ENCODE measurements at regions not wholly inside any gene's neighbourhood (a gene's known extent, or its start where the extent isn't known, plus 50 kb on each side); places are given as distances from the start of the nearest gene placed in this dataset.

DNA sequence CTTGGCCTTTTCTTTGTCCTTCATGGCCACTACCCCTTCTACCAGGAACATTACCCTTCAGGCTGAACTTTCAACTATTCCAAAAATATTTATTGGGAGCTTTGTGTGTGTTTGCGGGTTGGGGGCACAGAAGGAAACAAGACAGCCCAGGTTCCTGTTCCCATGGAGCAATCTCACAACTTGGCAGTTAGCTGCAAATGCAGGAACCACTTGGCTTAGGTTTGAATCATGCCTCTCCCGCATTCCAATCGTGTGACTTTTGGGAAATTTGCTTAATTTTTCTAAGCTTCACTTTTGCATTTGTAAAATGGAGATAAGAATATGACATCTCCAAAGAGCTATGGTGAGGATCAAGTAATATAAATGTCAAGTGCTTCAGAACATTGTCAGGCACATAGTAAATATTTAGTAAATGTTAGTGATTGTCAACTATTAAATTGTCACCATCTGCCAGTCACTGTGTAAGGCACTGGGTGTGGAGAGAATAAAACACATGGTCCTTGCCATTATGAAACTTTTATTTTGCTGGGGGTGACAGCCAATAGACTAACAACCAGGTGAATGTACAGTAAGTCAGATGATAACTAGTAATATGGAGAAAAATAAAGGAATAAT is 277.1 kb downstream of the SNX13 start:
- DNase-seq, result no peak

DNA sequence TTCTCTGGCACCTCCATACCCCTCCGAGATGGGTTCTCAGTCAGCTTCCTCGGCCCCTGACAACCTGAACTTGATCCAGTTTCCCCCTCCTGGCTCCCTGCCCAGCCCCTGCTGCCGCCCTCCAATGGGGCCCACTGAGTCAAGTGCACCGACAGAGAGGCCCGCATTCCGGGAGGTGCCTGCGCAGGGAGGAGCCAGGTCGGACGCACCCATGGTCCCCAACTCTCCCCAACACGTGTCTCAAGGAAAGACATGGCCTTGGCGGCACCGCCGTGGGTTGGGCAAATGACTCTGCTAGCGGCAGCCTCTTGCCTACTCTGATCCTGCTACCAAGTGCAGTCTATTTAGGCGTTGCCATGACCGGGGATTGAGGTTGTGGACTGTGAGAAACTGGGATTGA is 275.3 kb downstream of the SNX13 start:
- DNase-seq, result no peak

GRCh38 chr7:17668122-17668521 is 272.2 kb downstream of the SNX13 start:
- no peak for DNase-seq

GRCh38 chr7:17669204-17669603 is 271.1 kb downstream of the SNX13 start:
- DNase-seq, result no peak

DNA sequence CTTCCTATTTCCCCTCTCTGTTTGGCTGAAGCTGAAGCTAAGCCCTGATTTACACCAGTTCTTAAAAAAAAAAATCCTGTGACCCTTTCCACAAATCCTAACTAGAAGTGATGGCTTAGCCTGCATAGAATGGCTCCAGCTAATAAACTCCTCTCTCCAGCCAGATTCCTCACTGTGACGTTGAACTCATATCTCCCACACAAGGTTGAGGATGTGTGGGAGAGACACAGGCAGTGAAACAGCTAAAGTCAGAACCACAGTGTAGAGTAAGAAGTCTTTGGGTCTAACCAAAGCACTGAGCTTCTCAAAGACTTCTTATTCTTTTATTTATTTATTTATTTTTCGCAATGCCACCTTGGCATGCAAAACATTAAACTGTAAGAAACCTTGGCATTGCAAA is 268.3 kb downstream of the SNX13 start:
- DNase-seq, result no peak

DNA sequence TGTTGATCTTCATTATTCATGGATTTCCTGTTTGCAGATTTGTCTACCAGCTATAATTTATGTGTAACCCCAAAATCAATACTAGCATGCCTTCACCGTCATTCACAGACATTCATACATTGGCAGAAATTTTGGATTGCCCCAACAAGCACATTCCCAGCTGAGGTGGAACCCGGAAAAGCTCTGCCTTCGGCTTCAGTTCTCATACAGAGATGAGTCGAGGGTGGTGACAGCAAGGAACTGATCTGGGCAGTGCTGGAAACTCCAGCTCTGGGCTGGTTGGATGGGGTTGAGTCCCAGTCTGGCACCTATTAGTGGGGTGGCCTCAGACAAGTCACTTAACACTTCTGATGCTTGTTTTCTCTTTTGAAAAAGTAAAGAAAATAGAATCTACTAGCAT is 267.5 kb downstream of the SNX13 start:
- DNase-seq, result no peak

GRCh38 chr7:17674166-17674942 is 265.9 kb downstream of the SNX13 start:
- DNase-seq, result no peak

DNA sequence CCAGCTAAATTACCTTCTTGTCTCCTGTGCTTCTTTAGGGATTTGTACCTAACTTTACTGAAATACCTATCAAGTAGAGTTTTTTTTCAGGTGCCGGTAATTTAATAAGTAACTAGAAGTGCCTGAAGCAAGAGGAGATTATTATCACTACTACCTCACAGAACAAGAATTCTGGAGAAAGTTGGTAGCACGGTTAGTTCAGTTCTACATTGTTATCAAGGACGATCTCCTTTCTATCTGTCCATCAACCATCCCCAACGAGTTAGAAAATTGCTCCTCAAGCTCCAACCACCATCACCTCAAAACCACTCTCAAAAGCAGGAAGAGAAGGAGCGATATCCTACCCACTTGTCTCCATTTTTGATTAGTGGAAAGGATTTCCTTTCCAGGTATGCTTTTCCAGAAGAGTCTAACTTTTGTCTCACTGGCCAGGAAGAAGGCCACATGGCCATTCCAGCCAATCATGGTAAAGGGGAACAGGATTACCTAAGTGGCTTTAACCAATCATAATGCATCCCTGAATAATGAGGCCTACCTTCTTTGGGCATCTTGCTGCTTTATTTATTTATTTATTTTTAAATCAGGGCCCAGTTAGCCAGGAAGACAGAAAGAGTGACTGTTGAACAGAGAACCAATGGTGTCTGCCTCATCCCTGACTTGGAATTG is 265.2 kb downstream of the SNX13 start:
- DNase-seq, result no peak

DNA sequence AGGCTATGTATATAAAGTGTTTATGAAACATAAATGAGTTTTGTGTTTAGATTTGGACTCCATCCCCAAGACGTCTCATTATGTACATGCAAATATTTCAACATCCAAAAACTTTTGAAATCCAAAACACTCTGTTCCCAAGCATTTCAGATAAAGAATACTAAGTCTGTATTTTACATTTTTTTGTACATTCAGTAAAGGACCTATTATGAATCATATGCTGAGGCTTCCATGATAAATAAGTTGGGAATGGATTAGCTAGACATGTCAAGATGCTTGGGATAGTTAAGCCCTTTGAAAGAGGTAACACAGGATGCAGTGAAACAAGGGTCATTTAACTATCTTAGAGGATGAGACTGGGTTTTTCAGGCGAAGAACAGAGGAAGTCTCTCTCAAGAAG is 262.9 kb downstream of the SNX13 start:
- DNase-seq, result no peak

DNA sequence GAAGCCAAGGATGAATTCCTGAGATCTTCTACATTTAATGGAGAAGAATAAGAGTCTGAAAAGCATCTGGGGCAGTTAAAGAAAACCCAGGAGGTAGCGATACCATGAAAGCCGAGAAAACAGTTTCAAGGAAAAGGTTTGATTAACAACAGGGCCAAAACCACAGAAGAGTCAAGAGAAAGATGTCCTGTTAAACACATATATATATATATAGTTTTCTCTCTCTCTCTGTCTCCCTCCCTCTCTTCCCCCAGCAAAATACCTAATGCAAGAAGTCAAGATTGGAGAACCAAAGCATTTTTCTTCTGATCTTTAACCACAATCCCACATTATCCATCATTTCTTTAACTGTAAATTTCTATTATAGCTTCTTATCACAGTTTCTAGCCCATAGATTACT is 261.4 kb downstream of the SNX13 start:
- no peak for DNase-seq

- no peak for DNase-seq
These were observed 260.8 kb downstream of the SNX13 start for GRCh38 chr7:17679458-17679857.

GRCh38 chr7:17680026-17680425 is 260.3 kb downstream of the SNX13 start:
- DNase-seq, result no peak

DNA sequence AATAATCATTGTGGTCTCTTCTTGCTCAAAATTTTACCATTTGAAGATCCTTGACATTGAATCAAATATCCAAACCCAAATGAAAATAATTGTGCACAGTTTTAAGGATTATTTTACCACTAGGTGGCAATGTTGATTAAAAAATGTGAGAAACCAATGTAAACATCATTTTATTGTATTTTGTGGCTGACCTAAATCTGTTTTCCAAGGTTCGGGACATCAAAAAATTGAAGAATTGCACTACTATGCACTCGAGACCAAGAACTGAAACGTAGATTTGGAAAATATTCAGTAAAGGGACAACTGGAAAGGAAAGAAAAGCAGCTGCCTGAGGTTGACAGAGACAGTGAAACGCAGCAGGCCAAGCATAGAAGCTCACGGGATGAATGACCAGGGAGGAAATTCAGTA is 259.3 kb downstream of the SNX13 start:
- DNase-seq, result no peak

DNA sequence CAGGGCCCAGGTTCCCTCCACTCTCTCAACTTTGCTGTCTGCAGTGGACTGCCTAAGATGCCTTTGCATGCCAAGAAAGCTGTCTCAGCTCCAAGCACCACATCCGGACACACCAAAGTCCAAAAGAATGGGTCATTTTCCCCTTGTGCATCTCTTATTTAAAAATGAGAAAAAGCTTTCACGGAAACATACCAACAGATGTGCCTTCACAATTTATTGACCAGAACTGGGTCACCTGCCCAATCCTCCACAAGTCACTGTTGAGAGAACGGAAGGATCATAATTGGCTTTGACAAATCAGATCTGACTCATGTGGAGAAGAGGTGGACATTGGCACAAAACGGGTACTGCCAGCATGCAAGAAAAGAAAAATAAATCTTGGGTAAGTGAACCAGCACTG is 258.3 kb downstream of the SNX13 start:
- DNase-seq, result no peak

DNA sequence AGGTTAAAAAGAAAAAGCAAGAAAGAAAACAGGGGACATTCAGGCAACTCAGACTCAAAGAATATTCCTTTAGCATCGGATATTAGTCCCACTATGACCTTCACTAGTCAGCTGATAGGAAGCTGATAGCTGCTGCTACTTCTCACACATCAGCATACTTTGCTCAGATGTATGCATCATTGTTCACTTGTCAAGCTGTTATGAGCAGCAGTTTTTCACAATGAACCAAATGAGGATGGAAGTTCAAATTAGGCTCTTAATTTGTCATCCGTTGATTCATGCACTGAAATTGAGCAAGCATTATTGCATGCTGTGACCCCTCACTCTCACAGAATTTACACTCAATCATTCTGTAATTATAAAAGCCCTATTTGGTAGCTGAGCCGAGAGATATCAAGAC is 257.7 kb downstream of the SNX13 start:
- no peak for DNase-seq

DNA sequence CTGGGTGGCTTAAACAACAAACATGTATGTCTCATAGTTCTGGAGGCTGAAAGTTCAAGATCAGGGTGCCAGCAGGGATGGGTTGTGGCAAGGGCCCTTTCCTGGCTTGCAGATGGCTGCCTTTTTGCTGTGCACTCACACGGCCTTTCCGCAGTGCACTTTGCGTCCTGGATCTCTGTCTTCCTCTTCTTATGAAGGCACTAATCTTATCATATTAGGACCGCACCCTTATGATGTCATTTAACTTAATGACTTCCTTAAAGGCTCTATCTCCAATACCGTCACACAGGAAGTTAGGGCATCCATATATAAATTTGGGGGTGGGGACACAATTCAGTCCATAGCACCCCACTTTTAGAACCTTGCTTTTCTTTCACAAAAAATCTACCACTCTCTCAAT is 255.2 kb downstream of the SNX13 start:
- DNase-seq, result no peak

DNA sequence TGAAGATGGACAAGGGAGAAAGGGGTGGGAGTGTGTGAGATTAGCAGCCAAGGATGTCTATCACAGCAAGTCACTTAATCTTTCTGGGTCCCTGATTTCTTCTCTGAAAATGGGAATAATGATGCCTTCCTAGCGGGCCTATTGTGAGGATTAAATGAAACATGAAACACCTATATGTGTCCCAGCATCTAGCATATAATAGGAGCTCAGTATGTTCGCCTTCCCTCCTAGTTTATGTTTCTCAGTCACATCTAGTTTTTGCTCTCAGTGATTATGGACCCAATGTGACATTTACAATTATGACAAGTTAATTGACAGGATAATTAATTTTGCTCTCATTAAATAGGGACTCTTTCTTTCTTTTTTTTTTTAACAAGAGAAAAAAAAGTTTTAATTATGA is 252.9 kb downstream of the SNX13 start:
- no peak for DNase-seq

DNA sequence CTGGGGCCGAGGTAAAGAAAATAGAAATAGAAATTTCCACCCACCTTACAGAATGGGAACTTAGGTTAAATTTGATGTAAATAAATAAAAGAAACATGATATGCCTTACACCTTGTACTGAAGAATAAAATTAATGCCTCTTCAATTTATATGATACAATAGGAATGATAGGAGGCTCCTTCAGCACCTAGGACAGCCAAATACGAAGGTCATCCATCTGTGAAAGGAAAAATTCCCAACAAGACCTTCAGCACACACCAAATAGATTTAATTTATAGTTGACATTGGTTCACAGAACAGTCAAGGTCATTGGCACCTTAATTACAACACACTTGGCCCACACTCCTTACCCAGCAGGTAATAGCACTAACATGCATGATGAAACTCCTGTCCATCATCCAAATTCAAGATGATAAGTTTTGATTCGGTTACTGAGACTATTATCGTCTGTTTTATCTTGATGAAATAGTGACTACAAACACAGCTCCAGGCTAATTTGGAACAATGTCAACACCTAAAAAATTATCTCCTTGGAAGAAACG is 250.9 kb downstream of the SNX13 start:
- no peak for DNase-seq

- no peak for DNase-seq
These were observed 250.3 kb downstream of the SNX13 start for GRCh38 chr7:17690030-17690429.

- DNase-seq, result no peak
These were observed 243.9 kb downstream of the SNX13 start for GRCh38 chr7:17696422-17696821.

- no peak for DNase-seq
These were observed 243.0 kb downstream of the SNX13 start for GRCh38 chr7:17697128-17697881.

- DNase-seq, result no peak
These were observed 240.6 kb downstream of the SNX13 start for GRCh38 chr7:17699696-17700095.

DNA sequence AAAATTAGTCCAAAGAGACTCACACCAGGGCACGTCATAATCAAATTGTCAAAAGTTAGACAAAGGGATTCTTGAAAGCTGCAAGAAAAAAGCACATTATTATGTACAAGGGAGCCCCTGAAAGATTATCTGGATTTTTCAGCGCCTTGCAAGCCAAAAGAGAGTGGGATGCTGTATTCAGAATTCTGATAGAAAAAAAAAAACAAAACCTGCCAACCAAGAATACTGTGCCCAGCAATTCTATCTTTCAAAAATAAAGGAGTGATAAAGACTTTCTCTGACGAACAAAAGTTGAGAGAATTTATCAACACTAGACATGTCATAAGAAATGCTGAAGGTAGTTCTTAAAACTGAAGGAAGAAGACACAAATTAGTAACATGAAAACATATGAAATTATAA is 240.2 kb downstream of the SNX13 start:
- DNase-seq, result no peak

Measured in NCI-H1048 (cell line).